Smooth muscle cell (in vitro differentiated cells): ENCODE measurements at regions not wholly inside any gene's neighbourhood (a gene's known extent, or its start where the extent isn't known, plus 50 kb on each side); places are given as distances from the start of the nearest gene placed in this dataset.

Experiments used
- DNase-seq: peaks from one replicate; lab custom pipeline; 2025; ENCODE audit not compliant: unreplicated experiment; lab: John Stamatoyannopoulos, UW
- H2AFZ ChIP-seq: fragments of 200-600 bp; sonication (generic); 2 replicates; pipeline ENCODE4 v1.6.0; 2016; ENCODE audit warnings: antibody characterized with exemption, low read depth, mild to moderate bottlenecking
- H3F3A ChIP-seq: fragments of 200-600 bp; sonication (generic); 2 replicates; pipeline ENCODE4 v1.6.0; 2017; ENCODE audit warnings: antibody characterized with exemption, low read depth
- H3K27ac ChIP-seq: fragments of 200-600 bp; sonication (generic); 2 replicates; pipeline ENCODE4 v1.5.1; 2016; ENCODE audit warnings: low read depth, mild to moderate bottlenecking
- H3K27me3 ChIP-seq: fragments of 200-600 bp; sonication (generic); 2 replicates; pipeline ENCODE4 v1.6.1; 2016; ENCODE audit warnings: low read depth, mild to moderate bottlenecking
- H3K36me3 ChIP-seq: fragments of 200-600 bp; sonication (generic); 2 replicates; pipeline ENCODE4 v1.5.1; 2016; ENCODE audit warnings: low read depth
- H3K4me1 ChIP-seq: fragments of 200-600 bp; sonication (generic); 2 replicates; pipeline ENCODE4 v1.5.1; 2016; ENCODE audit warnings: low read depth
- H3K4me2 ChIP-seq: fragments of 200-600 bp; sonication (generic); 2 replicates; pipeline ENCODE4 v1.6.0; 2016; ENCODE audit warnings: mild to moderate bottlenecking
- H3K4me3 ChIP-seq: fragments of 200-600 bp; sonication (generic); 2 replicates; pipeline ENCODE4 v1.5.1; 2016; ENCODE audit warnings: mild to moderate bottlenecking
- H3K79me2 ChIP-seq: fragments of 200-600 bp; sonication (generic); 2 replicates; pipeline ENCODE4 v1.6.0; 2016; ENCODE audit warnings: low read depth, mild to moderate bottlenecking
- H3K9ac ChIP-seq: fragments of 200-600 bp; sonication (generic); 2 replicates; pipeline ENCODE4 v1.6.0; 2016; ENCODE audit warnings: low read depth
- H3K9me3 ChIP-seq: fragments of 200-600 bp; sonication (generic); replicated peaks from 2 replicates; pipeline ENCODE4 v1.5.1; 2016; ENCODE audit warnings: low read depth
- H4K20me1 ChIP-seq: fragments of 200-600 bp; sonication (generic); 2 replicates; pipeline ENCODE4 v1.6.0; 2016; ENCODE audit warnings: low read depth
- WGBS: methylation state at CpG from one replicate; pipeline ENCODE4 v1.1.7; 2016; ENCODE audit warnings: low lambda C conversion rate; 5-methylcytosine and 5-hydroxymethylcytosine counted together
- TF ChIP-seq, protein P1 (sequence below): fragments of 200-600 bp; sonication (generic); IDR thresholded peaks from 2 replicates; pipeline ENCODE4 v1.5.1; 2017; ENCODE audit warnings: borderline replicate concordance, mild to moderate bottlenecking, antibody characterized with exemption; ENCODE audit not compliant: insufficient read depth, poor library complexity, severe bottlenecking

DNA sequence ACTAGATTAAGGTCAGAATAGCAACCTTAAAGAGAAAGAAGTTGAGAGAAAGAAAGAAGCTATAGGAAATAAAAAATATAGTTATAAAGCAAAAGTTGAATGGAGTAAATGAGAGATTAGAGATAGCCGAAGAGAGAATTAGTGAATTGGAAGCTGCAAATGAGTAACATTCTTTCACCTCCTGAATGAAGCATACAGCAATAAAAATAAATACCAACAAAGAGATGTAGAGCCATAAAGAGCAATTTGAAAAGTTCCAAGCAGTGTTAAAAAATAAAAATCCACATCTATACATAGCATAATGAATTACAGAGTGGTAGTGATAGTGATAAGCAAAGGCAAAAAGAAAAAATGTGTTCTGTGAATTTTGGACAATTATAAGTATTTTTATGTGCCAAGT lies 177.9 kb downstream of the VRK1 start:
- TF ChIP-seq, protein P1, sequence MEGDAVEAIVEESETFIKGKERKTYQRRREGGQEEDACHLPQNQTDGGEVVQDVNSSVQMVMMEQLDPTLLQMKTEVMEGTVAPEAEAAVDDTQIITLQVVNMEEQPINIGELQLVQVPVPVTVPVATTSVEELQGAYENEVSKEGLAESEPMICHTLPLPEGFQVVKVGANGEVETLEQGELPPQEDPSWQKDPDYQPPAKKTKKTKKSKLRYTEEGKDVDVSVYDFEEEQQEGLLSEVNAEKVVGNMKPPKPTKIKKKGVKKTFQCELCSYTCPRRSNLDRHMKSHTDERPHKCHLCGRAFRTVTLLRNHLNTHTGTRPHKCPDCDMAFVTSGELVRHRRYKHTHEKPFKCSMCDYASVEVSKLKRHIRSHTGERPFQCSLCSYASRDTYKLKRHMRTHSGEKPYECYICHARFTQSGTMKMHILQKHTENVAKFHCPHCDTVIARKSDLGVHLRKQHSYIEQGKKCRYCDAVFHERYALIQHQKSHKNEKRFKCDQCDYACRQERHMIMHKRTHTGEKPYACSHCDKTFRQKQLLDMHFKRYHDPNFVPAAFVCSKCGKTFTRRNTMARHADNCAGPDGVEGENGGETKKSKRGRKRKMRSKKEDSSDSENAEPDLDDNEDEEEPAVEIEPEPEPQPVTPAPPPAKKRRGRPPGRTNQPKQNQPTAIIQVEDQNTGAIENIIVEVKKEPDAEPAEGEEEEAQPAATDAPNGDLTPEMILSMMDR, result no peak

DNA sequence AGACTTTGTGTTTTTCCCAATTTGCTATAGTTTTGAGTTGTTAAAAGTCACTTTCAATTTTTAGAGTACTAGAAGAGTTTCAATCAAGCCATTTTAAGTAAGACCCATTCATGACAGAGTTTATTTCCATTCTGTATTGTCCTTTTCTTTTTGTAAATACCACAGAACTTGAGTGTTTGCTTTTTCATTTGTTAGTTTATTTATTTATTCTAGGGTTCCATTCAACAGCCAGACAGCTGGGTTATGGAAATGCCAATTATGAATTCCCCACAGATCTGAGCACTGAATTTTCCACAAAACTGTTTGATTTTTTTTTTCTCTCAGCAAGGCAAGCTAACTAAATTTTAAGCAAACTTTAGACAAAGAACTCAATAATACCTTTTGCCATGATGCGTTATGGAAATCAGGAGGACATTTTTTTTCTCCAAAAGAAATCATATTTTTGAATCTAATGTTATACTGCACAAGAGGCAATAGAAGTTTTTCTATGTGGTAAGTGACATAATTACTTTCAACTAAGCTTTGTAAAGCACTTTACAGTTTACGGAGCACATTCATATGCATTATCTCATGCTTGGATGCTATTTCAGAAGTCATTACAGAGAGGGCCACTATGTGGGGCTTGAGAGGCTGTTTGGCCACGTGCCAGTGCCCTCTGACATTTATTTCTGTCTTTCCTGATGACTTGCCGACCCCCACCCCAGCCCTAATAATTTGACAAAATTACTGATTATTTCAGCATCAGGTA lies 181.5 kb downstream of the VRK1 start:
- Histone ChIP-seq H3K4me3 (no peak overlapping the region), H3K27ac (no peak overlapping the region), H3K4me2 (peak overlapping the region; percentile 80), H3K4me1 (no peaks in the 10 kb centered on the region), H3K36me3 (no peaks in the 10 kb centered on the region), H4K20me1 (no peaks in the 10 kb centered on the region), H3K27me3 (no peaks in the 10 kb centered on the region), H2AFZ (no peak overlapping the region), H3K9ac (no peak overlapping the region), H3K9me3 (no peaks in the 10 kb centered on the region), H3F3A (no peaks in the 10 kb centered on the region), H3K79me2 (no peaks in the 10 kb centered on the region)
- 69% methylated on average over 4 of the region's 4 CpGs for WGBS
- DNase-seq, result no peak
- TF ChIP-seq, protein P1, result no peak

More for the DNA sequence above, 177.9 kb downstream of the VRK1 start:
- H3K4me2 ChIP-seq, result no peak overlapping the region
- H3K9me3 ChIP-seq, result no peaks in the 10 kb centered on the region
- no peaks in the 10 kb centered on the region for H3K79me2 ChIP-seq
- H3K27me3 ChIP-seq, result no peaks in the 10 kb centered on the region
- WGBS, result 98% methylated on average over 1 of the region's 1 CpG
- H3K4me3 ChIP-seq, result no peak overlapping the region
- no peaks in the 10 kb centered on the region for H3K36me3 ChIP-seq
- no peaks in the 10 kb centered on the region for H3F3A ChIP-seq
- no peak overlapping the region for H2AFZ ChIP-seq
- H3K27ac ChIP-seq, result no peak overlapping the region
- no peak overlapping the region for H3K9ac ChIP-seq
- H3K4me1 ChIP-seq, result no peaks in the 10 kb centered on the region
- H4K20me1 ChIP-seq, result no peaks in the 10 kb centered on the region
- DNase-seq, result no peak

DNA sequence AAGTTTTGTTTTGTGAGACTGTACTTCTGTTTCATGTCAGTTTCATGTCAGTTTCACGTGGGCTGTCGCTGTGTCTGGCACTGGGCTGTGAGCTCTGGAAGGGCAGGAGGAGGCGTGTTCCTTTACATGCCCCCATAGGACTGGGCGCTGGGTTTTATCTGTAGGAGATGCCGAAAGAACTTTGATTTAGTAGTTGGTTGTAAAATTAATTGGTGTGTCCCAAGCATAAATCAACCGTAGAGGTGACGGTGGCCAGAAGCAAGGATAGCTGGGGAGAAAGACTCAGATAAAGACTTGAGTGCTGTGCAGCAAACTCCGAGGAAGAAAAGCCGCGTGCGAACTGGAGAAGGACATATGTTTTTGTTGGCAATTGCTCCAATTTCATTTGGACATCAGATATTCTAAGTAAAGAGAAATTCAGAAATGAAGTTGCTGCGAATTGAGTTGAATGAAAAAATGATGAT lies 182.5 kb downstream of the VRK1 start:
- H3K4me1 ChIP-seq, result no peaks in the 10 kb centered on the region
- no peaks in the 10 kb centered on the region for H3K36me3 ChIP-seq
- peak overlapping the region; percentile 24 for H3K4me3 ChIP-seq
- no peaks in the 10 kb centered on the region for H3F3A ChIP-seq
- TF ChIP-seq, protein P1, result no peak
- H4K20me1 ChIP-seq, result no peaks in the 10 kb centered on the region
- H3K9ac ChIP-seq, result no peak overlapping the region
- H2AFZ ChIP-seq, result peak overlapping the region; percentile 66
- peak overlapping the region; percentile 80 for H3K4me2 ChIP-seq
- 30% methylated on average over 12 of the region's 12 CpGs for WGBS
- no peak overlapping the region for H3K27ac ChIP-seq
- no peaks in the 10 kb centered on the region for H3K27me3 ChIP-seq
- no peaks in the 10 kb centered on the region for H3K79me2 ChIP-seq
- DNase-seq, result no peak
- H3K9me3 ChIP-seq, result no peaks in the 10 kb centered on the region

DNA sequence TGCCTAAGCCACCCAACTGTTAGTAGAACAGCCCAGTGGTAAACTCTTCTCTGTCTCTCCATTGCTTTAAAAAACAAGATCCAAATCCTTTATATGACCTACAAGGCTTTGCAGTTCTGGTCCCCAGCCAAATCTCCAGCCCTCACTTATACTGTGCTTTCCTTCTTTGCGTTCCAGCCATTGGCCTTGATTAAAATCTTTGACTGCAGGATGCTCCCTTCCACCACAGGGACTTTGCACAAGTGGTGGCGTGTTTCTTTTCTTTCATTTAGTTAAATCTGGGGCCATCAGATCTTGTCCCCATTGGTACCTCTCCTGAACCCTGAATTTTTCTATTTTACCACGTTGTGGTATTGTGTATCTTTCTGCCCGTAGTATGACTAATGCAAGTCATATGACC lies 183.7 kb downstream of the VRK1 start:
- Histone ChIP-seq H3K27ac (no peak overlapping the region), H3K9ac (no peak overlapping the region), H3K4me1 (no peaks in the 10 kb centered on the region), H3F3A (no peaks in the 10 kb centered on the region), H3K4me3 (no peak overlapping the region), H3K9me3 (no peaks in the 10 kb centered on the region), H3K4me2 (no peak overlapping the region), H2AFZ (no peak overlapping the region), H3K36me3 (no peaks in the 10 kb centered on the region), H4K20me1 (no peaks in the 10 kb centered on the region), H3K27me3 (no peaks in the 10 kb centered on the region), H3K79me2 (no peaks in the 10 kb centered on the region)
- WGBS, result 92% methylated on average over 4 of the region's 4 CpGs
- no peak for DNase-seq
- TF ChIP-seq, protein P1, result no peak
